Central memory CD8-positive, alpha-beta T cell (primary cell): ENCODE measurements at regions not wholly inside any gene's neighbourhood (a gene's known extent, or its start where the extent isn't known, plus 50 kb on each side); places are given as distances from the start of the nearest gene placed in this dataset.
"Not testable (repeated sequence)": the region's sequence is repeated elsewhere in the genome, so short reads cannot be mapped to it uniquely, and the experiment has no call there.

Experiments used
- ATAC-seq: fragments of 150-1000 bp; cut with Tn5 transposase; replicated peaks from 2 replicates; pipeline ENCODE4 v1.10.0; 2022; ENCODE audit warnings: mild to moderate bottlenecking, moderate FRiP score, moderate number of reproducible peaks; ENCODE audit not compliant: poor library complexity, severe bottlenecking; ENCODE audit errors: extremely low read depth
- DNase-seq, 2 donors: peaks; one replicate each; pipeline ENCODE4 v3.0.0; 2021; ENCODE audit warnings: low spot score in 2 of 2
- H3K27ac Mint-ChIP-seq: one replicate; pipeline ENCODE4 v1.8.0; 2022; ENCODE audit warnings: low read depth, mild to moderate bottlenecking, moderate library complexity, mixed read lengths
- H3K27me3 Mint-ChIP-seq: one replicate; pipeline ENCODE4 v1.8.0; 2022; ENCODE audit warnings: mixed read lengths
- H3K36me3 Mint-ChIP-seq: one replicate; pipeline ENCODE4 v1.8.0; 2022; ENCODE audit warnings: mild to moderate bottlenecking, moderate library complexity, mixed read lengths; ENCODE audit not compliant: insufficient read depth
- H3K4me1 Mint-ChIP-seq: one replicate; pipeline ENCODE4 v1.8.0; 2022; ENCODE audit warnings: mixed read lengths
- H3K4me3 Mint-ChIP-seq: one replicate; pipeline ENCODE4 v1.8.0; 2022; ENCODE audit warnings: mild to moderate bottlenecking, moderate library complexity, mixed read lengths
- H3K9me3 Mint-ChIP-seq: one replicate; pipeline ENCODE4 v1.8.0; 2022; ENCODE audit warnings: mixed read lengths

- Mint-ChIP-seq H3K36me3 (no peaks in the 10 kb centered on the region), H3K27ac (no peak overlapping the region), H3K4me1 (no peaks in the 10 kb centered on the region), H3K4me3 (no peak overlapping the region), H3K9me3 (no peaks in the 10 kb centered on the region), H3K27me3 (peaks cover 30% of the 10 kb centered on the region)
- ATAC-seq (no peak), DNase-seq (no peak)
Observed at GRCh38 chr9:115548609-115549260, 430.8 kb upstream of the TNC start.

GRCh38 chr9:115551396-115551795 lies 433.4 kb upstream of the TNC start:
- Mint-ChIP-seq H3K9me3 (peaks cover 13% of the 10 kb centered on the region), H3K4me3 (no peak overlapping the region), H3K27ac (no peak overlapping the region), H3K27me3 (peaks cover 45% of the 10 kb centered on the region), H3K4me1 (no peaks in the 10 kb centered on the region), H3K36me3 (peaks cover 2% of the 10 kb centered on the region)
- no peak for ATAC-seq
- DNase-seq = no peak

GRCh38 chr9:115553060-115553773 lies 435.3 kb upstream of the TNC start:
- ATAC-seq (no peak), DNase-seq (no peak)
- Mint-ChIP-seq H3K27me3 (peaks cover 57% of the 10 kb centered on the region), H3K27ac (no peak overlapping the region), H3K9me3 (peaks cover 21% of the 10 kb centered on the region), H3K4me3 (no peak overlapping the region), H3K36me3 (peaks cover 2% of the 10 kb centered on the region), H3K4me1 (no peaks in the 10 kb centered on the region)

- Mint-ChIP-seq H3K4me3 (no peak overlapping the region), H3K27ac (no peak overlapping the region), H3K36me3 (peaks cover 2% of the 10 kb centered on the region)
Observed at GRCh38 chr9:115556432-115556831, 438.5 kb upstream of the TNC start.

GRCh38 chr9:115575147-115575546 lies 457.2 kb upstream of the TNC start:
- no peak overlapping the region for H3K27ac Mint-ChIP-seq
- peaks cover 2% of the 10 kb centered on the region for H3K36me3 Mint-ChIP-seq
- ATAC-seq = no peak
- DNase-seq = no peak
- no peaks in the 10 kb centered on the region for H3K9me3 Mint-ChIP-seq
- H3K27me3 Mint-ChIP-seq = no peaks in the 10 kb centered on the region
- H3K4me1 Mint-ChIP-seq = no peaks in the 10 kb centered on the region
- no peak overlapping the region for H3K4me3 Mint-ChIP-seq

More at GRCh38 chr9:115556432-115556831, 438.5 kb upstream of the TNC start:
- no peaks in the 10 kb centered on the region for H3K4me1 Mint-ChIP-seq
- peaks cover 21% of the 10 kb centered on the region for H3K9me3 Mint-ChIP-seq
- no peak for DNase-seq
- peaks cover 42% of the 10 kb centered on the region for H3K27me3 Mint-ChIP-seq
- no peak for ATAC-seq

- ATAC-seq, DNase-seq, H3K4me3 Mint-ChIP-seq, H3K9me3 Mint-ChIP-seq, H3K4me1 Mint-ChIP-seq, H3K36me3 Mint-ChIP-seq, H3K27ac Mint-ChIP-seq: not testable (repeated sequence)
- peaks cover 22% of the 10 kb centered on the region for H3K27me3 Mint-ChIP-seq
Observed at GRCh38 chr9:115585458-115585857, 467.5 kb upstream of the TNC start.

- no peak overlapping the region for H3K27ac Mint-ChIP-seq
Observed at GRCh38 chr9:115587310-115587709, 469.4 kb upstream of the TNC start.

GRCh38 chr9:115590011-115590410 lies 472.1 kb upstream of the TNC start:
- Mint-ChIP-seq H3K9me3 (no peaks in the 10 kb centered on the region), H3K27me3 (peaks cover 20% of the 10 kb centered on the region), H3K4me1 (no peaks in the 10 kb centered on the region), H3K4me3 (no peak overlapping the region), H3K36me3 (no peaks in the 10 kb centered on the region), H3K27ac (no peak overlapping the region)
- no peak for DNase-seq
- no peak for ATAC-seq

More at GRCh38 chr9:115587310-115587709, 469.4 kb upstream of the TNC start:
- Mint-ChIP-seq H3K4me3 (no peak overlapping the region), H3K27me3 (peaks cover 22% of the 10 kb centered on the region), H3K4me1 (no peaks in the 10 kb centered on the region), H3K9me3 (no peaks in the 10 kb centered on the region), H3K36me3 (no peaks in the 10 kb centered on the region)
- ATAC-seq (no peak), DNase-seq (no peak)

GRCh38 chr9:115591584-115591984 lies 473.6 kb upstream of the TNC start:
- ATAC-seq = no peak
- peaks cover 36% of the 10 kb centered on the region for H3K27me3 Mint-ChIP-seq
- no peak for DNase-seq
- H3K9me3 Mint-ChIP-seq = no peaks in the 10 kb centered on the region
- no peak overlapping the region for H3K27ac Mint-ChIP-seq
- no peak overlapping the region for H3K4me3 Mint-ChIP-seq
- H3K4me1 Mint-ChIP-seq = no peaks in the 10 kb centered on the region
- H3K36me3 Mint-ChIP-seq = no peaks in the 10 kb centered on the region

- no peak for ATAC-seq
- no peaks in the 10 kb centered on the region for H3K9me3 Mint-ChIP-seq
- no peaks in the 10 kb centered on the region for H3K4me1 Mint-ChIP-seq
- H3K27me3 Mint-ChIP-seq = peaks cover 55% of the 10 kb centered on the region
- H3K4me3 Mint-ChIP-seq = no peak overlapping the region
- no peaks in the 10 kb centered on the region for H3K36me3 Mint-ChIP-seq
- no peak for DNase-seq
- no peak overlapping the region for H3K27ac Mint-ChIP-seq
Observed at GRCh38 chr9:115593587-115594091, 475.7 kb upstream of the TNC start.

- DNase-seq (no peak), ATAC-seq (no peak)
- Mint-ChIP-seq H3K27me3 (peaks cover 55% of the 10 kb centered on the region), H3K4me3 (no peak overlapping the region), H3K27ac (no peak overlapping the region), H3K36me3 (no peaks in the 10 kb centered on the region), H3K4me1 (no peaks in the 10 kb centered on the region), H3K9me3 (no peaks in the 10 kb centered on the region)
Observed at GRCh38 chr9:115594557-115594956, 476.6 kb upstream of the TNC start.

GRCh38 chr9:115596021-115596745 lies 478.2 kb upstream of the TNC start:
- no peaks in the 10 kb centered on the region for H3K4me1 Mint-ChIP-seq
- H3K4me3 Mint-ChIP-seq = no peak overlapping the region
- ATAC-seq = no peak
- H3K9me3 Mint-ChIP-seq = no peaks in the 10 kb centered on the region
- no peaks in the 10 kb centered on the region for H3K36me3 Mint-ChIP-seq
- no peak overlapping the region for H3K27ac Mint-ChIP-seq
- H3K27me3 Mint-ChIP-seq = peaks cover 55% of the 10 kb centered on the region
- no peak for DNase-seq

- ATAC-seq (no peak), DNase-seq (no peak)
- Mint-ChIP-seq H3K4me3 (no peak overlapping the region), H3K36me3 (no peaks in the 10 kb centered on the region), H3K27ac (no peak overlapping the region), H3K9me3 (no peaks in the 10 kb centered on the region), H3K4me1 (no peaks in the 10 kb centered on the region), H3K27me3 (peaks cover 55% of the 10 kb centered on the region)
Observed at GRCh38 chr9:115596746-115597080, 478.8 kb upstream of the TNC start.
